ENCODE measurements at regions not wholly inside any gene's neighbourhood (a gene's known extent, or its start where the extent isn't known, plus 50 kb on each side); places are given as distances from the start of the nearest gene placed in this dataset.

DNA sequence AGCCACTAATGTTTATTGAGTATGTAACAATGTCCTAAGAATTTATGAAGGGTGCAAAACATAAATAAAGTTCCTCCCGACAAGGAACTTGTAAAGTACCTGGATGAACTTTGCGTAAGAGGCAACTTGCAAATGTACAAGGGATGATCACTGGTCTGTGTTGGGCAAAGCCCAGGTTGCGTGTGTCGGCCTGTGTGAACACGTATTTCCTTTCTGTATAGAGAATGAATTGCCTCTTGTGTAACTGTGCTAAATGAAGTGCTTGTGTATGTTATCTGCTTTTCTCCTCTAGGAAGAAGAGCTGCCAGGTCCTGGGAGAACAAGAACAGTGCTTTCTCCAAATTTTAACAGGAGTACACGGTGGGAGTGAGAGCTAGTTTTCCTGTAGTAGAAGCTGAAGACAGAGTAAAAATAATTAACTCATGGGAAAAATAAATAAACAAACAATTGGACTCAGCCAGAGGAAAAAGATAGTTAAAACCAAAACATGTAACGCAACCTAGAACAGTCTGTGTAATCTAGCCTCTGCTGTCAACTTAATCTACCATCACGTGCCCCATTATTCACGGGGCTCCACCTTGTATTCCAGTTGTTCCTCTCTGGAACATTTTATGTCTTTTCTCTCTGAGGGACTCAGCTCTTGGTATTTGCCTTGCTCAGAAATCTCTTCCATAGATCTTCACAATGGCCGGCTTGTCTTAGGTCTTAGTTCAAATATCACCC, 83.7 kb upstream of the RASGRP1 start:
- no peak for DNase-seq

DNA sequence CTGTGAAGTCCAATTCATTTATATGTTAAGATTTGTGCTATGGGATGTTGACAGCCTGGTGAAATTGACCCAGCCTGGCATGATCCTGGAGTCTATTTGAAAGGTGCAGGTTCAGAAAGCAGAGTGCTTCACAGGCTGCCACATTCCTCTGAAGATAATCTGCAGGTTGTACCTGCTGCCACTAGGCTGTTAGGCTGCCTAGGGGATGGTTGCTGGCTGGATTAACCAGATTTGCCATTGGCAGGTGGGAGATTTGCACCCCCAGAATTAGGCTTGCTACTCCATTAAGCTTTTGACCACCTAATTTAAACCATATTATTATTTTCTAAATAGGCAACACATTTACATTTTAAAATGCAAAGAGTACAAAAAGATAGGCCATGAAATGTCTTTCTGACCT, 85.8 kb upstream of the RASGRP1 start:
- no peak for DNase-seq

DNA sequence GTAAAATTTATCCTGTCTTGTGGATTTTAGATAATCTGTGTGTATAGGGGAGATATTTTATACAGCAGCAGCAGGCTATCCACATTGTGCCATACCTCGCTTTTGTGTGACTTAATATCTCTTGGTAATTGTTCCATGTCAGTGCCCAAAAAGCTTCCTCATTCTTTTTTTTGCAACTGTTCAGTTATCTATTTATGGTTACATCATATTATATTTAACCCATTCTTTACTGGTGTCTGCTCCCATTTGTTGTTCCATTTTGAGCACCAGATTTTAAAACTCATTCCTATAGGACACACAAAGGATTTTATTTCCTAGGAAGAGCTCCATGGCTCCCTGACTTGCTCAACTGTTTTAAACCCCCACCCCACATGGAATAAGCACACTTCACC, 86.3 kb upstream of the RASGRP1 start:
- DNase-seq, result no peak

DNA sequence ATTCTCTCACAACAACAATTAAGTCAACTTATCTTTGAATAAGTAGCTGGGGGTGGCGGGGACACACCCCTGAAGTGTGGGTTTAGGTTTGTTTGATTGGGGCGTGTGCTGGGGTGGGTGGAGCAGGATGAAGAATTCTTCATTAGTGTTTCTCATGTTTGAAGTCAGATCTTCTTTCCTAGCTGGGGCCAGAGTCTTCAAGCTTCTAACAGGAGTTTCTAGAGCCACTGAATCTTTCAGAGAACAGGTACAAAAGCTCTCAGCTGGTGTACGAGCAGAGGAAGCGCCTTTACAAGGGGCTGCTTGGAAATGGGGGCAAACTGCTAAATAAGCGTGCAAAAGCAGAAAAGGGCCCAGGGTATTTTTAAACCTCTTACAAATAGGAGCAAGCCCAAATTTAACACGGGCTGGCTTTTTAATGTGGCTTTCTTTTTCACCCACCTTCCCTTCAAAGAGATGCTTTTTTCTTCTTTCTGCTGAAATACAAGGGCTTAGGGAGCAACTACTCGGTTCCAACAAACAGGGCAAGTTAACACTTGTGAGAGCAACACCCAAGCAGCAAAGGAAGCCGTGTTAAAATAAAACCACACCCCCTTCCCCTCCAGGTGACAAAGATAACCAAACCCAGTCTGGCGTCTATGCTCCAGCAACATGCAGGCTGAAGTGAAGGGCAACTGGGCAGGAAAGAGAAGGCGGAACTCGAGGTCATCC, 86.9 kb upstream of the RASGRP1 start:
- no peak for DNase-seq

DNA sequence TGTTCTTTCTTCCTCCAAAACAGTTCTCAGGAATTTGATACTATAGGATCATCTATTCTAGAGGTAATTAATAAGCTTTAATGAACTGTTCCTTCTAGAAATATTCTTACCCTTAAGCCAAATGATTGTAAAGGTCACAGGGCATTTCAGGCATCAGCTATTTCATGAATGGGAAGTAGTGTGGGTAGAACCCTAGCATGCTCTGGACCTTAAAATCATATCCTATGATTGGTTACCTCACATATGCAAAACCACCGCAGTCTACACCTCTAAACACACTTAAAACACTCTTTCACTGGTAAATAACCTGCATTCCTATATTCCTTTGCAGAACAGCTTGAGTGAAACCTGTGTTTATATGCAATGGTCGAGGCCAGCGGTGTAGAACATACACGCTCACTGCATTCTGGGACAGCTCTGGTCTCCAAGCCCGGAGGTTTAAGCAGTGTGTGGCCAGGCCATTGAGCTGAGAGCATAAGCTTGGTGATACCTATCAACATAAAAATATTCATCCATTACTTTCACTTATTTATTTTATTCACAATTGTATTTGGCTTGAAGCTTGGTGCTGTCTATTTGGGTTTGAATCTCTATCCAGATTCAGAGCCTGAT, 87.7 kb upstream of the RASGRP1 start:
- DNase-seq, result no peak

DNA sequence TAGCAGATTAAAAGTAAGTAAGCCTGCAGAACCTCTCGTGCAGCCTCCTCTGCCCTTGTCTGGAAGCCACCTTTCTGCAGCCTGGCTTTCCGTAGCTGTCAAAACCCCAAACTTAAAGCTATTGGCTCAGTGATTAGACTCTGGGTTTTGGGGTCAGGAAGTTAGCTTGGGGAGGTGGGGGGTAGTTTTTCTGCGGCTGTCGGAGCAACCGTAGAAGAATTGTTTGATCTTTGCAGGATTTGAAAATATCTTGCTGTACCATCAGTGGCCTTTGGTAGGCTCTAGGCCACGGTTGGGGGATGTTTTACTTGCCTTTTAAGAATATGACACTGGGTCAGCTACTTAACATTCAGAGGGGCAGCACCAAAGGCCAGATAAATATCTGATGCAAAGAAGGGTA, 88.4 kb upstream of the RASGRP1 start:
- DNase-seq, result no peak

DNA sequence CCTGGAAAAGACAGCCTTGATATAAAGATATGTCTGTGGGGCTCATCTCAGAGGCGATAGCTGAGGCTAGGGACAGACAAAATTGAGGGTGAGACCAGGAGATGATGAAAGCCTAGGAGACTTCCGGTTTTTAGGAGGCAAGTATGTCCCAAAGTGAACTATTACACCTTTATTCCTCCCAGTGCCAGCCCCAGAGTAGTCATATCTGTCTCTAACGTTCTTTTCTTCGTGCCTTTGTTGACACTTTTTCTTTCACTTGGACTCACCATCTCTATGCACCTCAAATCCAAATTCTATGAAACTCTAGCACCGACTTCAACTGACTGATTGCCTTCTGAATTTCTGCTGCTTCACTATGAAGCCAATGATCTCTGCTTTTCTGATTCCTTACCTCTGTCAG, 93.8 kb upstream of the RASGRP1 start:
- no peak for DNase-seq

DNA sequence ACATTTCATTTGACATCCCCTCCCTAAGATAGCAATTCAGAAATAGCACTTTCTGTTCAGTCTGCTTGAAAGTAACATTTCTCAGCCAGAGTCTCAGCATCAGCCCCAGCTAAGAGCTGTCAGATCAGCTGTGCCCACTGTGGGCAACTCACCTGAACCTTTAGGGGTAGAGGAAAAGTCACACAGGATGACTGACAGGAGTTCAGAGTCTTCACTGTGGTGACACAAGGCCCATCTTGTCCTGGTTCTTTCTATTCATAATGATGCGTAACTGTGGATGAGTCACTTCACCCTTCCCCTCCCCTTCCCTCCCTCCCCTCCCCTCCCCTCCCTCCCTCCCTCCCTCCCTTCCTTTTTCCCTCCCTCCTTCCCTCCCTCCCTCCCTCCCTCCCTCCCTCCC, 96.1 kb upstream of the RASGRP1 start:
- no peak for DNase-seq

DNA sequence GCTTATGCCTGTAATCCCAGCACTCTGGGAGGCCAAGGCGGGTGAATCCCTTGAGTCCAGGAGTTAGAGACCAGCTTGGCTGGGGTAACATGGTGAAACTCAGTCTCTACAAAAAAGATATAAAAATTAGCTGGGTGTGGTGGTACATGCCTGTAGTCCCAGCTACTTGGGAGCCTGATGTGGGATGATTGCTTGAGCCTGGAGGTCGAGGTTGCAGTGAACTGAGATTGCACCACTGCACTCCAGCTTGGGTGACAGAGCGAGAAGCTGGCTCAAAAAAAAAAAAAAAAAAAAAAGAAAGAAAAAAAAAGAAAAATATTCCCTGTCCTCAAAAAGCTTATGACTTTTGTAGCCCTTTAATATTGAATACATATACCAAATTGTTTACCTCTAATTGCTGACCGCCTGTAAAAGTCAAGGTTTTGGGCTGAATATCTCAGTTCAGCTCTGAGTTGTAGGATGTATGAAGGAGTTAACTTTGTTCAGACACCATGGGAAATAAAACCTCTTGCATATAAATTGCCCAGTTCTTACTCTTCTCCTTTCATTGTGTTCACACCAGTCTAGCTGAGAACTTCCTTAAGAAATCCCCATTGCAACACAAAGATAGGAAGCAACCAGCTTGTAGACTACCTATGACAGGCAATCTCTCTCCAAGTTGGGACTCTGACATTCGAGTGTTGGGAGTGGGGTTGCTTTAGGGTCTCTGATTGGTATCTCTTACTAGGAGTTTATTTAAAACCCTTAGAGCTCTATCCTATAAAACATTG, 97.6 kb upstream of the RASGRP1 start:
- DNase-seq, result no peak

DNA sequence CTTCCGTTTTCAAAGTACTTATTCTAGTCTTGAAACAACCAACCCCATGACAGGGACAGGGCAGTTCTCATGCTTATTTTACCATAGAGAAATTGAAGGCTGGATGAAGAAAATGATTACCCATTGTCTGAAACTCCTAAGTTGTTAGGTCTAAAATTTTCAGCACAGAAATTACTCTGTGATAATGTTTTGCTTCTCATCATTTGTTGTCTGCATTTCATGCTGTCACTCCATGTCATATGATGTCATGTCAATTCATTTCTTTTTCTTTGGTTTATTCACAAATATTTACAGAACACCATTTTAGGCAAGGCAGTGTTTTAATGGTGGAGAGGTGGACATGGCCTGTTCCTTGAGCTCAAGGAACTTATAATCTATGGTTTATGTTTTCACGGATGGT, 98.2 kb upstream of the RASGRP1 start:
- no peak for DNase-seq

DNA sequence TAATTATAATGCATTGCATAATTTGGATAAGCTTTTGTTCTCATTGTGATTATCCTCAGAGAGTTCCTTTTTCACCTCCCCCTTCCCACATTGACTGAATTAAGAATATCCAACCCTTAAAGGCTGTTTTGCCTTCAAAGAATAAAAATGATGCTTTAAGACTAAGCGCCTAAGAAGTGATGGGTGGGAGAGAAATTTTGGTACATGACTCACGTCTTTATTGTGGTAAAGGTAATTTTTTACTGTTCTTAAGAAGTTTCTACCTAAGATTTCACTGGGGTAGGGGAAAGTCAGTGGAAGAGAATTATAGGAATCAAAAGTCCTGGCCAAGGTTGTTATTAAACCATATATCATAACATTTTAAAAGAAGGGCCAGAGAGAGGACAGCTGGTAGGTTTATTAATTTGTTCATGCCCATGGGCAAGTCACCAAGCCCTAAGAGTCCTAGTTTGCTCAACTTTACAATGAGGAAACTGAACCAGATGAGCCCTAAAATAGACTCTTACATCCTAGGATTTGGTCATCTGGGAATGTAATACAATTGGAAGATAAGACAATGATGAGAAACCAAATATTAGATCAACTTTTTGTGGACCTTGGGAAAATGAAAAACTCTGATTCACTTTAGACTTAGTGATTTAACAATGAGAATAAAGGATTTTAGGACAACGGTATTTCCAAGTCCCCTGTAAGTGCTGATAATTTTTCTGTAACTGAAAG, 101.1 kb upstream of the RASGRP1 start:
- no peak for DNase-seq

DNA sequence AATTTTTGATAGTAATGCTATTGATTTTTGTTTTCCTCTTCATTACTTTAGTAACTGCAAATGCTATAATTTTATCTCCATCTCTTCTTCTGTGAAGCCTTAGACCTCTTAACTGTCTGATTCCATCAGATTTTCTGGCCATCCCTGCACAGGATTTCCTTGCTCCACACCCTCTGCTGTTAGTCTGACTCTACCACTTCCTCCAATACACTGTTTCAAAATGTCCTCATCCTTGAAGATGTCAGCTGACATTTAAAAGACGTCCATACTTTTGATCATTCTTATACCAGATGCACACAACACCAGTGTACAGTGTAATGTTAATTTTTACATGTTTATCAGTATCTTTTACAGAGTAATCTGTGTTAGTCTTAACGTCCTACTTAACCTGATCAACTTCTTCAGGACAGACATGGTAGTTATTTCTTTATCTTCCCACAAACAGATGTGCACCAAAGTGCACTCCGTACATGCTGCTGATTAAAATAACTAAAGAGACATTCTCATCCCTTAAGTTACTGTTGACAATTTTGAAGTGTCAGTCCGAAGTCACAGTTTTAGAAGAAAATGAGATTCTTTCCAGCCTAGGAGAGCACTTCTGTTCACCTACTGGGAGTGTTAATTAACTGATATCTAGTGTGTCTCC, 102.4 kb upstream of the RASGRP1 start:
- no peak for DNase-seq

DNA sequence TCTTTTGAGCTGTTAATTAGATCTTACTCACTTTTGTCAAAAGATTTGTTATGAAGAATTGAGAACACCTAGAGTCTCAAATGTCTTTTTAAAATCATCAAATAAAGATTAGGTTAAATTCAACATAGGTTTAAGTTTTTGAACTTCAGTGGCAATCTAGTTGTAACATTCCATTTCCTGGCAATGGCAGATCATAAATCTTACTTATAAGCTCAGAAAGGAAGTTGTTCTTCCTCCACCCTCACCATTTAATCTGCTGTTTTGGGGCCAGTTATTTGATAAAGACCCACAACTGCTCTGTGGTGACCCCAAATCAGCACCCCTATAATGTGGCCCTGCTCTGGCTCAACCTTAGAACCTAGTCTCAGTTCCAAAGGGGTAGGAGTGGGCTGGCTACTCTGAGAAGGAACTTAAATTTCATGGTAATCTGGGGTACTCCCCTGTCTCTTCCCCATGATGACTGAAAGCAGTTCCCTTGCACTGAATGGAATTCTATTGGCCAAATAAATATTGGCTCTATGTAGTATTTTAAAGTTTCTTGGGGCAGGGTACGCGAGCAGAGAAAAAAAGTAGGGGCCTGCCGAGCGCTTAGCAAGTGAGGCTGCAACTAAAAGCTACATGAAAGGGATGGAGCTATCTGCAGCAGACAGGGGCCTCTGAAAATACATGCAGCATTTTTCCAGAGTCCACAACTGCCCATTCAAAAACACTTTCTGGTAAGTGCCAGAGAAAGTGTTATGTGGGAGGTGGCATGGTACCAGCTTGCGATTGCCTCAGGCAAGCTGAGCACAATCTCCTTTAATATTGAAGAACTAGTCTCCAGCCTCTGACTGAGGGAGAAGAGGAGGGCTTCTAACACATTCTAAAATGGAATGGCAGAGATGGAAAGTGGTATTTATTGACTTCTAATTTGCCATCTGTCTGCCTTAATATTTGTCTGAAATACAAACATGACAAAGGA, 103.6 kb upstream of the RASGRP1 start:
- DNase-seq, result no peak

DNA sequence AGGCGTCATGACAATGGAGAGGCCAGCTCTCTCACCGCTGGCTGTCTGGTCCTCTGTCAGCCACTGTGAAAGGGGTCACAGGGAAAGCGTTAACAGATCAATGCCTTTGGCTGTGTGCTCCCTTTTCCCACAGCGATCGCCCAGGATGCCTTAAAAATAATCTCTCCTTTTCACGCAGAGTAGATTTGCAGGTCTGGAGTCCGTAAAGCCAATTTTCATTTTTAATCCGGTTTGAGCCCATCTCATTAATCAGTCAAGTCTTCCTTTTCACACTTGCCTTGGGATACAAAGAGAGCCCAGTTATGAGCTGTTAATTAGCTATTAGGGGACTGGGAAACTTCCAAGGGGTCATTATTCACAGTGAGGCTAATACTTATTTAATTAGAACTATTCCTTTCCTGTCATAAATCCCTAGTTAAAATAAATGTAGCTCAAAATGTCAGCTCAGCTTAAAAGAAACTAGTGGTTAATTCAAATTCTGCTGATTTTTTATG, 104.3 kb upstream of the RASGRP1 start:
- no peak for DNase-seq

DNA sequence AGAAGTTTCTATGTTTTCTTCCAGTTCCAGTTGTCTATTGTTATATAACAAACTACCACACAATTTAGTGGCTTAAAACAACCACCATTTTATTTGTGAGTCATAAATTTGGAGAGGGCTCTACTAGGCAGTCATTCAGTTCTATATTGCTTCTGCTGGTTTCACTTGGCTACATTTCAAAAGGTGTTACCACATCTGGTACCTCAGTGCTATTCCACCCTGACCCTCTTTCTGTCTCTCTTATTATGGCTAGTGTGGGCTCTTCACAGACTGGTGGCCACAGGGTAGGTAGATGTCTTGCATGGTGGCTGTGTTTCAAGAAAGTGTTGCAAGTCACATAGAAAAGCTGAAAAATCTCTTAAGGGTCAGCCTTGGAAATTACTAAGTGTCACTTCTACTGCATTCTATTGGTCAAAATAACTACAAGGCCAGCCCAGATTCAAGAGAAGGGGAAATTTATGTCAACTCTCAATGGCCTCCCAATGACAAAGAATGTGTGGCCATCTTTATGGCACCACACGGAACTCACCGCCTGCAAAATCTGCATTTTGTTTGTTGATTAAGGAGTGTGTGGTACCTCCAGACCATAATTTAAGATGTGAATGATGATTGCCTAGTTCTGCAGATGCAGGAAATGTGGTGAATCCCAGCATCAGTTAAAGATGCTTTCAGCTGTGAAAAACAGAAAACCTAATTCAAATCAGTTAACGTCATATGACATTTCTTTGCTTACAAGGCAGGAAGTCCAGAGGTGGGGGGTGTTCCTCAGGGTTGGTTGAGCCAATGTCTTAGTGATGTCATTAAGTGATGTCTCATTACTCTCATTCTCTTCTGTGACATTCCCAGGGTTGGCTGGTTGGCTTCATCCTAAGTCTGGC, 105.8 kb upstream of the RASGRP1 start:
- DNase-seq, result no peak

DNA sequence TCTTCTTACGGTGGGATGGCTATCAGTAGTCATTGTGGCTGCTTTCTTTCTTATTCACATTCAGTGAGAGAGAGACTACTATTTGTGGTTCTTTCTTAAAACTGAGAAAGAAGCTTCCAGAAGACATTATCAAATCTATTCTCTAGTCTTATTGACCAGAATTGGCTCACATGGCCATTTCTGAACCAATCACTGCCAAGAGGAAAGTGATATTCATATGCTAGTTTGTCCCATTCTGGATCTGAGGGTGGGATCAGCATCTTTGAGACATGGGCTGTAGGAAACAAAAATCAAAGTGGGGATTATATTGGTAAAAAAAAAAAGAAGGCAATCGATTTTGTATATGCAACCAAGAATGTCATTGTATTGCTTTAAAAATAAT, 106.4 kb upstream of the RASGRP1 start:
- no peak for DNase-seq

DNA sequence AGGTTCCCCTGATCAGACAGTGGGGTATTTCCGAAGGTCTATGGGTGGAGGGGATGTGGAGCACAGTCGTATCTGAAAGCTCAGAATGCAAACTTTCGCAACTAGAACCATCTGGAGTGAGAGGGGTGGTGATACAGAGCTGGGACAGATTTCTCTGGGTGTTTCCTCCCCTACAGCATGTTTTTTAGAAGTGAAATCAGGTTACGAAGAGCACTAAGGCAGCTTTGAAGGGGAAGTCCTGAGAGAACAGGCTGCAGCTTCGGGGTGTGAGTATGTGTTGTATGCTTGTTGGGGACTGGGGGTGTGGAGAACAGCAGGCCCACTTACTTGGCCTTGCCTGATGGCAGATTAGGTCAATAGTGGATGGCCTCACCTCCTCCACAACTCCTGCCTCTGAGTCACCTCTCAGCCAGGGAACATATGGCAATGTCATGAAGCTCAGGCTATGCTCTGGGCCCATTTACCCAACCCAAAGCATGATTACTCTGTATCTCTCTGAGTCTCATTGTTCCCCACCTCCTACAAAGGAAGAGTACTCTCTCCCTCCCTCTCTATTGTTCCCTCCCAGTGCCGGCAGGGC, 107.2 kb upstream of the RASGRP1 start:
- DNase-seq, result no peak

DNA sequence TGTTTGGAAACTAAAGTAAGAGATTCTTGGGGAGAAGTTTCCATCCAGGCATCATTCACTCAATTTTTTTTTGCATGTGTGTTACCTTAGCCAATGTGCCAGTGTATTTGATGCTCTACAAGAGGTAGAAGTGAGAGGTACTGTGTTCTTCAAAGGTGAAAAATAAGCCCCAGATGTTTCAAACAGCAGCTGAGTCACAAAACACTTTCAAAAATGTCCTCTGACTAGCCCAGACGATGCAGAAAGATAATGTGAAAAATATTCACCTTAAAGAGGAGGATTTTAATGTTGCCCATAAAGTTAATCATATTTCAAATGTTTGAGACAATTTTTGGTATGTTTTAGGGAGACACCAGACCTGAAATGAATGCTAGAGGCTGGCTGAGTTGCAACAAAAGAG, 107.7 kb upstream of the RASGRP1 start:
- no peak for DNase-seq

DNA sequence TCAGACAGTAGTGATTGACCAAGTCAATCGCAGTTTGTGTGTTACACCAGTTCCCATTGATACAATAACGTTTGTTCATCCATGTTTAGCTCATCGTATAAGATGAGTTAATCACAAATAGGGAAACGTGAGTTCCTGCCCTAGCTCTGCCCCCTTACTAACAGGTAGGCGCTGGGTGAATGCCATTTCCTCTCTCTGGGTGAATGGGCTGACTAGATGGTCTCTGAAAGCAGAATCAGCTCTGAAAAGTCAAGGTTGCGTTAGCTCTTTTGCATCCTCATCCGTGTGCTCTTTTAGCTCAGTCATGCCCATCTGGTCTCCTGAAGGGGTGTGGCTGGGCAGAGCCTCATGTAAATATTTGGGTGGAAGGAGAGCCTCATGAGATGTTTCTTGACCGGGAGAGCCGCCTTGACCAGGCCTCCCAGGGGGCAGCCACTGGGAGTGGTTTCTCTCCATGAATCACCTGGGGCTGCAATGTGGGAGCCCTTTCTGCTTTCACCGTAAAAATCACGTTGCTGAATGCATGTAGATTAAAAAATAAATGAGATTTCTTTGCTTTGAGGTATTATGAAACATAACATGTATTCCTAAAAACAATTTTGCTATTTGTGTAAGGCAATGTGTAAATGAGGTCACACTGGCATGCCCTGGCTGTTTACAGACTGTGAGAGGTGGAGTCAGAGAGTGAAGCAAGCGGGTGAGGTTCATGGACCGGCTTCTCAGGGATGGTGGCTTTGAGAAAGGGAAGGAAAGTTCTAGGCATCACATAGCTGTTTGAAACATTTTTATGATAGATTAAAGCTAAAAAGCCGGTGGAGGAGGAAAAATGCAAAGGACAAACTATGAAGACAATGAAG, 108.4 kb upstream of the RASGRP1 start:
- DNase-seq, result no peak
